HG02571 (cell line): ENCODE measurements at regions not wholly inside any gene's neighbourhood (a gene's known extent, or its start where the extent isn't known, plus 50 kb on each side); places are given as distances from the start of the nearest gene placed in this dataset.
"Not testable (repeated sequence)": the region's sequence is repeated elsewhere in the genome, so short reads cannot be mapped to it uniquely, and the experiment has no call there.

Experiments
- ATAC-seq: cut with Tn5 transposase; IDR thresholded peaks from one replicate; pipeline ENCODE4 v1.9.1; 2021; ENCODE audit warnings: mild to moderate bottlenecking, moderate library complexity; ENCODE audit not compliant: unreplicated experiment

DNA sequence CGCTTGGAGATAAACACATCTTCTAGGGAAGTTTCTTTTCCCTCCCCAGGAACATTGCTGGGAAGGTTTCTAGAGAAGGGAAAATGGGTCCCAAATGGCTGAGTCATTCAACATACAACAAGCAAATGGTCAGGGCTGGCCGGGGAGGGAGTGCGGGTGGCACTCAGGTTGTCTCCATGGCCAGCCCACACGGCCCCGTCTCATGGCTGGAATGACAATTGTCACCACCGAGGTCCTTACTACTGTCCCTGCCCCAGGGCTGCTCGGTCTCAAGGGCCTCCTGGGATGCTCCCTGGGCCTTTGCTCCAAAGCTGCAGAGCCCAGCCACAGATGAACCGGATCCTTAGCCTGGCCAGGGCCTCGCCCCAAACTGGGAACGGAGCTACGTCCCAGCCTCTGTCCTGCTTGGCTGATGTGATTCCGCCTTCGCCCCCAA lies 121.9 kb downstream of the FGF18 start:
- no peak for ATAC-seq

- ATAC-seq: no peak
Observed at GRCh38 chr5:171542525-171543140, 123.2 kb downstream of the FGF18 start.

GRCh38 chr5:171543148-171543815 lies 123.8 kb downstream of the FGF18 start:
- no peak for ATAC-seq

DNA sequence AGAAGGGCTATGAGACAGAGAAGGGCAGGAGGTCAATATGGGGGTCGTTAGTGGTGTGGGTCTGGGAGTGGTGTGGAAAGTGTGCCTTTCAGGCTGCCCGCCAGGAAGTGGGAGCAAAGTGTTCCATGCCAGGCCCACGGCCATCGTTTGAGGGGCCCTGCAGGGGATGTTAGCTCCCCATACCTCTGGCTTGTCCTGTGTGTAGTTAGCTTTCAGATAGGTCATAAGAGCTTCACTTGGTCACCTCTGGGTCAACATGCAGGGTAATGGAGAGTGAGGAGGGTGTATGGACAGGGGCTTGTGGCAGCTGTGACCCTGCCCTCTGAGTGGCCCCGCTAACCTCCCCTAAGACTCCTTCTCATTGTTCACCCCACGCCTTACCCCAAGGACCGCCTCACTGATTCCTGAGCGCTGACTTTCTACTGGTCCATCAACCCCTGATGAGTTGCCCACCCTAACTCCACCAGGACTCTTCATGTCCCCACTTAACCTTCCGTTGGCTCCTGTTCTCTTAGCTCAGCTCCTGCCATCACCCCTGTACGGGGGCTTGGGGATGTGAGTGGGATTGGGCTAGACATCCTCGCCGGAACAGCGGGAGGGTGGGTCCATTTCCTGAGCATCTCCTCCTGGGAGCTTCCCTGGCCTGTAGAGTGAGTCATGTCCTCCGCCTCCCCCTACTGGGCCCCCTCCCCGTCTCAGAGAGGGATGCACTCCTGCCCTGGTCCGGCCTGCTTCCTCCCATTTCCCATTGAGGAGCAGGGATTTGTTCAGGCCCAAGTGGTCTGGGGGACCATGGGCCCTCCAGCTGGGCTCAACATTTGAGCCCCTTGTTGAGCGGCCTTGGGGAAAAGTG lies 125.7 kb downstream of the FGF18 start:
- no peak for ATAC-seq

DNA sequence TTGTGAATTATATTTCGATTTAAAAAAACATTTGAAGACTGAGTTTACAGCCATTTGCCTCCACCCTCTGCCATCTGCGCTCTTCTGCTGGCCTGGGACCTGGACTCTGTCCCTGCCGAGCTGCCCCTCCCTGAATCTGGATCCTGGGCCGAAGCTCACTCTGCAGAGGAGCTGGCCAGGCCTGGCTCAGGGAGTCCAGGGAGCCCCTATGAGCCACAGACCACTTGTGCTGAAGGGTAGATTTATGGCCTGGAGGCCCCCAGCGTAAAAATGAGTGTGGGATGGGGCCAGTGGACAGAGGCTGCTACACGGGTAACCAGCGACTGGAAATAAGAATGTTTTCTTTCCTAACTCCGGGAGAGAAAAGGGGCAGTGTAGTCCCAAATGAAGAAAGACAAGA lies 129.8 kb downstream of the FGF18 start:
- ATAC-seq: no peak

- not testable (repeated sequence) for ATAC-seq
Observed at GRCh38 chr5:171553817-171554216, 134.4 kb downstream of the FGF18 start.

DNA sequence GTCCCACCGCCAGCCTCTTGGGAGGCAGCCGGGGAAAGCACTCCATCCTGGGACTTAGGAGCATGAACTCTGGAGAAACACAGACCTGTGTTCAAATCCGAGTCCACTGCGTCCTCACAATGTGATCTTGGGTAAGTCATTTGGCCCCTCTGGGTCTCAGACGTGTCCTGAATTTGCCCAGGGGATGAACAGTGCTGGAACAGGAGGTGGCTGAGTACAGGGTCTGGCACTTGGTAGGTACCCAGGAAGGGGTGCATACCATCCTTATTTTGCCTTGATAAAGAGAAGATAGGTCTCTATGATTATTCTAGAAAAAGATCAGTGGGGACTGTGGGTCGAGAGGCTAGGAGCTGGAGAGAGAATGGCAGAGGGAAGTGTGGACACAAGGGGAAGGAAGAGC lies 135.7 kb downstream of the FGF18 start:
- ATAC-seq: no peak

- ATAC-seq: no peak
Observed at GRCh38 chr5:171562822-171563221, 143.4 kb downstream of the FGF18 start.

- no peak for ATAC-seq
Observed at GRCh38 chr5:171568389-171568788, 148.9 kb downstream of the FGF18 start.

DNA sequence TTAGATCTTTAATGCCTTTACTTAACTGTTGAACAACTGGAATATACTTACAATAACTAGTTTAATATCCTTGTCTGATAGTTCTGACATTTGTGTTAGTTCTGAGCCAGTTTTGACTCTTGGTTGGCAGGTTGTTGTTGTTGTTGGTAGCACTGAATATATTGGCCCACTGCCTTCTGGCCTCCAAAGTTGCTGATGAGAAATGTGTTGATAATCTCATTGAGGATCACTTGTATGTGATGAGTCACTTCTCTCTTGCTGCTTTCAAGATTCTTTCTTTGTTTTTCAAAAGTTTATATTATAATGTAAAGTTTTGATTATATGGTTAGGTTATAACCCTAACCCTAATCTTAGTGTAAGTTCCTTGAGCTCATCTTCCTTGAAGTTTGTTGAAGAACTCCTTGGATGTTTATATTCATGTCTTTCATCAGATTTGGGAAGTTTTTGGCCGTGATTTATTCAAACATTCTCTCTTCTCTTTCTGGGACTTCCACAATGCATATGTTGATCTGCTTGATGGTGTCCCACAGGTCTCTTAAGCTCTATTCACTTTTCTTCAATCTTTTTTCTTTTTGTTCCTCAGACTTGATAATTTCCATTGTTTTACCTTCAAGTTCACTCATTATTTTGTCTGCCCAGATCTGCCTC lies 149.7 kb downstream of the FGF18 start:
- ATAC-seq: no peak

DNA sequence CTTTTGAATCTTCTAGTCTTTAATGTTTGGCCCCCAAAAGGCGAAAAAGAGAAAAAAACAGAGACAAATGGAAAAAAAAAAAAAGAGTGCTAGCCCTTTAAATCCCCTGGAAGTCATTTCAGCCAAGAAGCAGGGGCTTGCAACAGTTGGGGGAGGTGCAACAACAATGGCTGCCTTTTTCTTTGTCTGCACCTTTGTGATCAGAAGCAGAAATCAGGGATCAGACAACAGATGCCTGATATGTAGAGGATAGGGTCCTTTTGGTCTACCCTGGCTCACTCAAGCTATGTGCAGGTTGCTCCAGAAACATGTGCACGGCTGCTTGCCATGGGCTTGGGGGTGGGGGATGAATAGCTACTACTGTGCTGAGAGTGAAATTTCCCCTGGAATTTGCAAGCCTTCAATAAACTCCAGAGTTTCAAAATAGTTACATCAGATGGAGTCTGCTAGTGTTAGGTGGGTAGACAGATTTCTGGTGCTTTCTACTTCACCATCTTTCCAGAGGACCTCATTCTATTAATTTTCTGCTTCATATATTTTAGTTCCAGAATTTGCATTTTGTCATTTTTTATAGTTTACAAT lies 150.9 kb downstream of the FGF18 start:
- ATAC-seq: no peak

GRCh38 chr5:171571663-171572062 lies 152.2 kb downstream of the FGF18 start:
- no peak for ATAC-seq

DNA sequence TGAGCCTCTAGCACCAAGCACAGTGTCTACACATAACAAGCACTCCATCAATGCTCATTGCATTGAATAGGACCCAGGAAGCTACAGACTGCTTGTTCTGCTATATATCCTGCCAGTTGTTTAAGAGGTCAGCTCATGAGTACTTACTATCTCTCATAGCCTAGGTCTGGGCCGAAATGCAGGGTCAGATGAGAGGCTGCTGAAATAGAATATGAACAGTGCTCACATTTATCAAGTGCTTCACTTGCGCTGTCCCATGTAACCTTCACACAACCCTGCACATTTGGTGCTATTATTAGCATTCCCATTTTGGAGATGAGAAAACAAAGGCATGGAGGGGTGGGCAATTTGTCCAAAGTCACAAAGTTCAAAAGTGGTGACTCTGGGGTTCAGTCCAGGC lies 153.6 kb downstream of the FGF18 start:
- no peak for ATAC-seq

GRCh38 chr5:171573451-171574225 lies 154.2 kb downstream of the FGF18 start:
- ATAC-seq: no peak

DNA sequence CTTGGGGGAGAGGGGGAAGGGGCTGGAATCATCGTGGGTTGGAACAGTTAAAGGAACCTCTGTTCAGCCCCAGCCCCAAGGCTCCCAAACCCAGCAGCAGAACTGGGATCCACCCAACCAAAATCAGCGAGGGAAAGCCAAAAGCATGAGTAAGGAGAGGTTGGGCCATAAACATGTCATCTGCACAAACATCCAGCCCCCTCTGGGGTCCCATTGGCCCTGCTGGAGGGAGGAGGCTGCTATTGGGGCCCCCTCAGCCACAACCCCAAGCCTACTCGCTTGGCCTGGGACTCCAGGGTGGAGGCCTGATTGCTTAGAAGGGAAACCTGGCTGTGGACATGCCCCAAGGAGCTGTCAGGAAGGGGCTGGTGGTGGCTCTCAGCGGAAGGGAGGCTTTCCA lies 154.9 kb downstream of the FGF18 start:
- ATAC-seq: no peak

GRCh38 chr5:171575386-171575785 lies 155.9 kb downstream of the FGF18 start:
- no peak for ATAC-seq

GRCh38 chr5:171575808-171576207 lies 156.4 kb downstream of the FGF18 start:
- no peak for ATAC-seq

DNA sequence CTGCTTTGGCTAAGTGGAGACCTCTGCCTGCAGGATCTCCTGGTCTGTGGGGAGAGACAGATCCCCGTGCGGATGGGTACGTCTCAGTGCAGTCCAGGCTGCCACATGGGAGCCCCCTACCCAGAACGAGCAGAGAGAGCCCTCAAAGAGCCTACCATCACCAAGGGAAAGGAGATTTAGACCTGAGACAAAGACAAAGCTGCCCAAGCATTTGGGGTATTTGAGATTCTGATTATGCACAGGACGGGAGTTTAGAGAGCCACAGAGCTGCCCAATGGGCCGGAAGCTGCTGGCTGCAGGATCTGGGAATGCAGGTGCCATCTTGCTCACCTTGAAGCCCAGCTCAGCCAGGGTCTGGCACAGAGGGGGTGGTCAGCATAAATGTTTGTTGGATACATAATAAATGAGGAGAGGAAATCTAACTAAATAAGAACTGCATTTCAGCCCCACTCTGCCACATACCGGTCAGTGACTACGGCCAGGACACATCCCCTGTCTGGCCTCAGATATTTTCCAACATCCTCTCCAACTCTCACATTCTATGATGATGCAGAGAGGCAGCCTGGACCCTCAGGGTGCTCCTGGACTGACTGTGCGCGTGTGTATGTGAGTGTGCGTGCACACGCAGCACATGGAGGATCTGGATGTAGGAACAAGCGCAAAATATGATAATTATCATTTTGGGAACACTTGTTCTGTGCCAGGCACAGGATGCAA lies 157.8 kb downstream of the FGF18 start:
- ATAC-seq: no peak

GRCh38 chr5:171578049-171578828 lies 158.8 kb downstream of the FGF18 start:
- ATAC-seq: no peak
